ENCODE measurements at regions not wholly inside any gene's neighbourhood (a gene's known extent, or its start where the extent isn't known, plus 50 kb on each side); places are given as distances from the start of the nearest gene placed in this dataset.

- TF ChIP-seq POU6F1 (CRISPR knock-in tag; IDR thresholded peaks at IDR 0.05; ENCODE audit: borderline replicate concordance, low read depth) (no peak), PATZ1 (CRISPR knock-in tag; IDR thresholded peaks at IDR 0.05; ENCODE audit: borderline replicate concordance) (no peak), ZC3H10 (CRISPR knock-in tag; IDR thresholded peaks at IDR 0.05) (no peak), CSRNP3 (CRISPR knock-in tag; IDR thresholded peaks at IDR 0.05) (no peak), ZNF565 (CRISPR knock-in tag; conservative IDR thresholded peaks at IDR 0.05; ENCODE audit: low read depth) (no peak)
Observed at GRCh38 chr6:14746139-14746837, 499.6 kb upstream of the JARID2 start (continued).

- no peak for ATAC-seq
Observed at GRCh38 chr6:14747881-14748520, 497.9 kb upstream of the JARID2 start.

GRCh38 chr6:14748679-14749078, 497.2 kb upstream of the JARID2 start:
- no peak for ATAC-seq
- TF ChIP-seq POU6F1 (CRISPR knock-in tag; IDR thresholded peaks at IDR 0.05; ENCODE audit: borderline replicate concordance, low read depth) (no peak), TOX (CRISPR knock-in tag; IDR thresholded peaks at IDR 0.05; ENCODE audit: borderline replicate concordance) (no peak), ZNF8 (CRISPR knock-in tag; IDR thresholded peaks at IDR 0.05) (no peak), TSHZ2 (CRISPR knock-in tag; IDR thresholded peaks at IDR 0.05) (no peak), CSRNP3 (CRISPR knock-in tag; IDR thresholded peaks at IDR 0.05) (no peak), RARB (CRISPR knock-in tag; IDR thresholded peaks at IDR 0.05) (no peak), PPARA (CRISPR knock-in tag; IDR thresholded peaks at IDR 0.05; ENCODE audit: borderline replicate concordance) (no peak), OSR1 (CRISPR knock-in tag; IDR thresholded peaks at IDR 0.05) (no peak), ESRRG (CRISPR knock-in tag; IDR thresholded peaks at IDR 0.05) (no peak), CSDC2 (CRISPR knock-in tag; IDR thresholded peaks at IDR 0.05) (no peak), TCF4 (CRISPR knock-in tag; IDR thresholded peaks at IDR 0.05; ENCODE audit: borderline replicate concordance) (no peak), ZFP3 (CRISPR knock-in tag; IDR thresholded peaks at IDR 0.05) (no peak), ZNF70 (CRISPR knock-in tag; IDR thresholded peaks at IDR 0.05) (no peak)

More at GRCh38 chr6:14747881-14748520, 497.9 kb upstream of the JARID2 start:
- TF ChIP-seq POU6F1 (CRISPR knock-in tag; IDR thresholded peaks at IDR 0.05; ENCODE audit: borderline replicate concordance, low read depth): no peak
- TF ChIP-seq CREB5 (CRISPR knock-in tag; IDR thresholded peaks at IDR 0.05; ENCODE audit: low read depth): no peak
- TF ChIP-seq ZNF565 (CRISPR knock-in tag; conservative IDR thresholded peaks at IDR 0.05; ENCODE audit: low read depth): no peak
